ENCODE measurements at regions not wholly inside any gene's neighbourhood (a gene's known extent, or its start where the extent isn't known, plus 50 kb on each side); places are given as distances from the start of the nearest gene placed in this dataset.

DNA sequence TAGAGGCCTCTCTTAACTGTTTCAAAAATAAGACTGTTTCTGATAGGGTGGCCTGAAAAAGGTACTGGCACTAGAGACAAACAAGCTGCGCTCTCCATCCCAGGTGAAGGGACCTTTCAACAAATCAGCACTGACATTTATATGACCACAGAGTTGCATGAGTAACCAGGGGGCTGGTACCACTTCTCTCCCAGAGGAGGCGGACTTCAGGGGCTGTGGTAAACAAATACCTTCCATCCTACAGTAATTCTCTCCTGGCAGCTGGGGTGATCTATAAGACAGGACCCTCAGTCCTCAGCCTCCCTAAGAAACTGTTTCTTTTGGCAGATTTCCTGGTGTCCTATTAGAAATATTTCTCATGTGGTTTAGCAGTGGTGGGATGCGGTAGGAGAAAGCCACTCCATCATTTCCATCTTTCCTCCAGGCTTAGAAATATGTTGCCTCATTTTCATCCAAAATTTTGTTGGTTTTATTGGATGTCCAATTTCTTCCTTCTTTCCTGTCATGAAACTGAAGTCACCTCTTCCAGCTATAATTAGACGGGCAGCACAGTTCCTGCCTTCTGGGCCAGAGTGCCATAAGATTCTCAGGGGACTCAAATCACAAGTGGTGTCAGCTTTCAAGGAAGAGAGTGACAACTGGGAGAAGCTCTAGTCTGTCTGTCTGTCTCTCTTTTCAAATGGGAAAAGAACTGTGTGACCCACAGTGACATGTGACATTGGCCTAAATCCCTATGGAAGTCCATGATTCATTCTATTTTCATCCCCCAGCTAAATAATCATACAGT, 96.4 kb downstream of the CYRIA start:
- H3K27me3 ChIP-seq (ENCODE audit: insufficient read depth, low read length), result no peaks in the 10 kb centered on the region
- no peak overlapping the region for H3K27ac ChIP-seq (ENCODE audit: low read depth, low read length, poor library complexity, severe bottlenecking)
- no peak overlapping the region for H3K4me2 ChIP-seq (ENCODE audit: low read length)
- TF ChIP-seq, protein P1, sequence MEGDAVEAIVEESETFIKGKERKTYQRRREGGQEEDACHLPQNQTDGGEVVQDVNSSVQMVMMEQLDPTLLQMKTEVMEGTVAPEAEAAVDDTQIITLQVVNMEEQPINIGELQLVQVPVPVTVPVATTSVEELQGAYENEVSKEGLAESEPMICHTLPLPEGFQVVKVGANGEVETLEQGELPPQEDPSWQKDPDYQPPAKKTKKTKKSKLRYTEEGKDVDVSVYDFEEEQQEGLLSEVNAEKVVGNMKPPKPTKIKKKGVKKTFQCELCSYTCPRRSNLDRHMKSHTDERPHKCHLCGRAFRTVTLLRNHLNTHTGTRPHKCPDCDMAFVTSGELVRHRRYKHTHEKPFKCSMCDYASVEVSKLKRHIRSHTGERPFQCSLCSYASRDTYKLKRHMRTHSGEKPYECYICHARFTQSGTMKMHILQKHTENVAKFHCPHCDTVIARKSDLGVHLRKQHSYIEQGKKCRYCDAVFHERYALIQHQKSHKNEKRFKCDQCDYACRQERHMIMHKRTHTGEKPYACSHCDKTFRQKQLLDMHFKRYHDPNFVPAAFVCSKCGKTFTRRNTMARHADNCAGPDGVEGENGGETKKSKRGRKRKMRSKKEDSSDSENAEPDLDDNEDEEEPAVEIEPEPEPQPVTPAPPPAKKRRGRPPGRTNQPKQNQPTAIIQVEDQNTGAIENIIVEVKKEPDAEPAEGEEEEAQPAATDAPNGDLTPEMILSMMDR (IDR thresholded peaks at IDR 0.05; ENCODE audit: low read length), result no peak
- no peak for TF ChIP-seq EZH2 (IDR thresholded peaks at IDR 0.05; ENCODE audit: borderline replicate concordance, low read length)
- H3K36me3 ChIP-seq (ENCODE audit: insufficient read depth, low read length), result no peaks in the 10 kb centered on the region; the same call in 1 of the 2 replicates
- H3K4me3 ChIP-seq (ENCODE audit: low read depth, low read length, poor library complexity, severe bottlenecking), result no peak overlapping the region
- H2AFZ ChIP-seq (ENCODE audit: low read length), result no peak overlapping the region
- no peaks in the 10 kb centered on the region for H4K20me1 ChIP-seq (ENCODE audit: insufficient read depth, low read length)
- no peaks in the 10 kb centered on the region for H3K9me3 ChIP-seq (ENCODE audit: low read length)
- no peaks in the 10 kb centered on the region for H3K9me2 ChIP-seq (ENCODE audit: low read depth, low read length)
- no peak overlapping the region for H3K9ac ChIP-seq (ENCODE audit: low read length)
- no peaks in the 10 kb centered on the region for H3F3A ChIP-seq (ENCODE audit: insufficient read depth, low read length)
- no peaks in the 10 kb centered on the region for H3K4me1 ChIP-seq (ENCODE audit: insufficient read depth, low read length, severe bottlenecking)
- H3K79me2 ChIP-seq (ENCODE audit: insufficient read depth, low read length), result no peaks in the 10 kb centered on the region

DNA sequence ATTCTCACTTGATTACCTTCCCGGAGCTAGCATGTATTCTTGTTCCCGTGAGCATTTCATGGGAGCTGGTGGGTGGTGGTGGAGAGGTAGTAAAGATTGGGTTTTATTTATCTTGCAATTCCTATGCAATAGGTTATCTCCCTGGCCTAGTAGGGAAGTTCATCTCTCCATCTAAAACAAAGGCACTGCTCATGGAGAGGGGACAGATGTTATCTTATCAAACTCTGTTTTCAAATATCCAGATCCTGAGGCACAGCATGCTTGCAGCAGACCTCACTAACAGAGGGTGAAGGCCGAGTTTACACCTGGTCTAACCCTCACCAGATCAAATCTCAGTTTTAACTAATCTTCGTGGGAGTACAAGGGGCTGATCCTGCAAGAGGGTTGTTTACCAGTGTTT, 98.9 kb downstream of the CYRIA start:
- Histone ChIP-seq H3K4me1 (ENCODE audit: insufficient read depth, low read length, severe bottlenecking) (no peaks in the 10 kb centered on the region), H3K4me2 (ENCODE audit: low read length) (no peak overlapping the region), H3K9me2 (ENCODE audit: low read depth, low read length) (no peaks in the 10 kb centered on the region), H3K4me3 (ENCODE audit: low read depth, low read length, poor library complexity, severe bottlenecking) (no peak overlapping the region), H3K79me2 (ENCODE audit: insufficient read depth, low read length) (no peaks in the 10 kb centered on the region), H3K9me3 (ENCODE audit: low read length) (no peaks in the 10 kb centered on the region), H3K27me3 (ENCODE audit: insufficient read depth, low read length) (no peaks in the 10 kb centered on the region), H3K36me3 (ENCODE audit: insufficient read depth, low read length) (peaks cover 14% of the 10 kb centered on the region; the same call in 1 of the 2 replicates), H2AFZ (ENCODE audit: low read length) (no peak overlapping the region), H4K20me1 (ENCODE audit: insufficient read depth, low read length) (no peaks in the 10 kb centered on the region), H3K27ac (ENCODE audit: low read depth, low read length, poor library complexity, severe bottlenecking) (no peak overlapping the region), H3K9ac (ENCODE audit: low read length) (no peak overlapping the region), H3F3A (ENCODE audit: insufficient read depth, low read length) (no peaks in the 10 kb centered on the region)
- TF ChIP-seq EZH2 (IDR thresholded peaks at IDR 0.05; ENCODE audit: borderline replicate concordance, low read length), result no peak
- TF ChIP-seq, protein P1 (IDR thresholded peaks at IDR 0.05; ENCODE audit: low read length), result no peak

DNA sequence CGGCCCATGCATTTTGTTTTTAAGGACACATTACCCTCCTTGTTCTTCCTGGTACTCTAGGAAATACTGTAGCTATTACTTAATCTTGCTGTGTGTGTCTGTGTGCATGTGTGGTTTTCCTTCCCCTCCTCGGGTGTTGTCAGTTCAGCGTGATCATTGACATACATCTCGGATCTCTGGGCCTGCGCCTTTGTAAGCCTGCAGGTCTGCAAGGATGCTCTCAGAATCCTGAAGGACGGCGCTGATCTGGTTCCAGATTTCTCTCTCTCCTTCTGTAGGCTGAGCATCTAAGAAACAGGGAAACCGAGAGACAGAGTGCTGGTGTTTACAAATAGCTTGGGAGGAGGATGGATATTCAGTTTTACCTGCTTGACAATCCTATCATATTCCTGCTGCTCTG, 100.2 kb downstream of the CYRIA start:
- Histone ChIP-seq H3K27me3 (ENCODE audit: insufficient read depth, low read length) (no peaks in the 10 kb centered on the region), H3K79me2 (ENCODE audit: insufficient read depth, low read length) (no peaks in the 10 kb centered on the region), H3F3A (ENCODE audit: insufficient read depth, low read length) (no peaks in the 10 kb centered on the region), H3K36me3 (ENCODE audit: insufficient read depth, low read length) (peaks cover 20% of the 10 kb centered on the region; the same call in 1 of the 2 replicates), H3K4me3 (ENCODE audit: low read depth, low read length, poor library complexity, severe bottlenecking) (no peak overlapping the region), H3K9me3 (ENCODE audit: low read length) (no peaks in the 10 kb centered on the region), H3K9me2 (ENCODE audit: low read depth, low read length) (no peaks in the 10 kb centered on the region), H2AFZ (ENCODE audit: low read length) (no peak overlapping the region), H3K9ac (ENCODE audit: low read length) (no peak overlapping the region), H4K20me1 (ENCODE audit: insufficient read depth, low read length) (no peaks in the 10 kb centered on the region), H3K27ac (ENCODE audit: low read depth, low read length, poor library complexity, severe bottlenecking) (no peak overlapping the region), H3K4me2 (ENCODE audit: low read length) (no peak overlapping the region), H3K4me1 (ENCODE audit: insufficient read depth, low read length, severe bottlenecking) (no peaks in the 10 kb centered on the region)
- TF ChIP-seq, protein P1 (IDR thresholded peaks at IDR 0.05; ENCODE audit: low read length), result no peak
- no peak for TF ChIP-seq EZH2 (IDR thresholded peaks at IDR 0.05; ENCODE audit: borderline replicate concordance, low read length)
